GM12878 (cell line): ENCODE measurements at regions not wholly inside any gene's neighbourhood (a gene's known extent, or its start where the extent isn't known, plus 50 kb on each side); places are given as distances from the start of the nearest gene placed in this dataset.
"Not testable (repeated sequence)": the region's sequence is repeated elsewhere in the genome, so short reads cannot be mapped to it uniquely, and the experiment has no call there.

Source experiments
- ATAC-seq: fragments of 200-7000 bp; cut with Tn5 transposase; 3 replicates; pipeline ENCODE4 v1.9.1; 2020; ENCODE audit warnings: mild to moderate bottlenecking, moderate library complexity
- BruUV-seq: library from RNA; stranded (reverse); fragments of 400-500 nt; replicated peaks from 2 replicates; lab custom pipeline; 2021; lab: Mats Ljungman, UMichigan
- CTCF ChIA-PET: fragments of 300-600 bp; sonication (Branson Sonifier 250); formaldehyde crosslinking; extraction: SDS; loops from one replicate; lab custom pipeline; 2021; ENCODE audit warnings: inconsistent platforms; lab: Yijun Ruan, JAX
- POLR2A ChIA-PET: fragments of 350-600 bp; formaldehyde crosslinking; extraction: SDS; loops from one replicate; lab custom pipeline; 2021; ENCODE audit warnings: inconsistent platforms; lab: Charles Lee
- RAD21 ChIA-PET: fragments of 300-600 bp; sonication (Branson Sonifier 250); formaldehyde crosslinking; loops from one replicate; lab custom pipeline; 2023; ENCODE audit warnings: antibody characterized with exemption; ENCODE audit not compliant: unreplicated experiment; lab: Charles Lee
- SMC1A ChIA-PET: fragments of 300-600 bp; sonication (Branson Sonifier 250); formaldehyde crosslinking; loops from one replicate; lab custom pipeline; 2023; ENCODE audit not compliant: unreplicated experiment, uncharacterized antibody; lab: Charles Lee
- DNase-seq: peaks from one replicate; pipeline ENCODE4 v3.0.0-alpha.2; 2011; ENCODE audit warnings: low read depth, low spot score
- FAIRE-seq: peaks from 3 replicates; lab custom pipeline; 2011; peaks lifted over from hg19 to GRCh38; lab: Jason Lieb, UNC
- H2AFZ ChIP-seq: 2 replicates; pipeline ENCODE4 v1.6.0; 2011; ENCODE audit warnings: low read depth, low read length, control low read depth; ENCODE audit not compliant: control insufficient read depth
- H3K27ac ChIP-seq: 2 replicates; pipeline ENCODE4 v1.5.1; 2011; ENCODE audit warnings: control low read depth; ENCODE audit not compliant: control insufficient read depth, insufficient read depth
- H3K27me3 ChIP-seq, 2 experiments: replicated peaks in 1 of 2; 2 replicates each; pipeline versions ENCODE4 v1.6.0 to v1.6.1; 2011; ENCODE audit warnings: low read length in 1 of 2; ENCODE audit not compliant: control insufficient read depth in 2 of 2, insufficient read depth in 2 of 2
- H3K36me3 ChIP-seq, 2 experiments: 2 replicates each; pipeline ENCODE4 v1.5.1; 2011; ENCODE audit warnings: low read length in 1 of 2; ENCODE audit not compliant: control insufficient read depth in 2 of 2, insufficient read depth in 2 of 2
- H3K4me1 ChIP-seq: 2 replicates; pipeline ENCODE4 v1.6.1; 2011; ENCODE audit warnings: mild to moderate bottlenecking, low read length, moderate library complexity, mixed read lengths; ENCODE audit not compliant: control insufficient read depth, insufficient read depth
- H3K4me2 ChIP-seq: 2 replicates; pipeline ENCODE4 v1.6.0; 2011; ENCODE audit warnings: control low read depth; ENCODE audit not compliant: control insufficient read depth, insufficient read depth
- H3K4me3 ChIP-seq: fragments of 200-600 bp; sonication (generic); 2 replicates; pipeline ENCODE4 v1.5.1; 2016
- H3K79me2 ChIP-seq: 2 replicates; pipeline ENCODE4 v1.6.0; 2011; ENCODE audit warnings: low read length; ENCODE audit not compliant: control insufficient read depth, insufficient read depth
- H3K9ac ChIP-seq: 2 replicates; pipeline ENCODE4 v1.8.0; 2011; ENCODE audit warnings: low read length, control low read depth, mixed read lengths; ENCODE audit not compliant: control insufficient read depth, insufficient read depth
- H3K9me3 ChIP-seq: replicated peaks from 3 replicates; pipeline ENCODE4 v1.5.1; 2011; ENCODE audit warnings: mild to moderate bottlenecking, low read length; ENCODE audit not compliant: control insufficient read depth, insufficient read depth
- H4K20me1 ChIP-seq: 2 replicates; pipeline ENCODE4 v1.6.0; 2011; ENCODE audit not compliant: control insufficient read depth, insufficient read depth
- IKZF1 ChIP-seq: fragments of 450-650 bp; conservative IDR thresholded peaks from 2 replicates; pipeline ENCODE4 v1.6.1; 2017; ENCODE audit warnings: antibody characterized with exemption, mild to moderate bottlenecking
- IKZF2 ChIP-seq, 2 experiments: fragments of 450-650 bp; IDR thresholded peaks; 2 replicates each; pipeline ENCODE4 v1.6.1; 2017; ENCODE audit warnings: mild to moderate bottlenecking in 2 of 2, moderate library complexity in 2 of 2
- JUND ChIP-seq: IDR thresholded peaks from 2 replicates; pipeline ENCODE4 v1.6.1; 2012; ENCODE audit warnings: low read depth, mild to moderate bottlenecking, low read length, improper control_type of control experiment, moderate library complexity
- LARP7 ChIP-seq: fragments of 450-650 bp; IDR thresholded peaks from 2 replicates; pipeline ENCODE4 v1.6.1; 2017; ENCODE audit warnings: mild to moderate bottlenecking
- RAD51 ChIP-seq: fragments of 450-650 bp; IDR thresholded peaks from 2 replicates; pipeline ENCODE4 v1.6.1; 2016; ENCODE audit warnings: moderate library complexity, mild to moderate bottlenecking, inconsistent platforms
- SREBF2 ChIP-seq: IDR thresholded peaks from 2 replicates; pipeline ENCODE4 v1.6.1; 2012; ENCODE audit warnings: mild to moderate bottlenecking, low read length
- SUZ12 ChIP-seq: fragments of 200-600 bp; sonication (generic); IDR thresholded peaks from one replicate; pipeline ENCODE4 v1.6.1; 2018; ENCODE audit warnings: antibody characterized with exemption, mild to moderate bottlenecking; ENCODE audit not compliant: unreplicated experiment
- TCF3 ChIP-seq: IDR thresholded peaks from 2 replicates; pipeline ENCODE4 v1.6.1; 2012; ENCODE audit warnings: low read depth, mild to moderate bottlenecking, low read length, borderline replicate concordance; ENCODE audit not compliant: insufficient read depth
- ZNF687 ChIP-seq: fragments of 450-650 bp; IDR thresholded peaks from 2 replicates; pipeline ENCODE4 v1.6.1; 2017; ENCODE audit warnings: mild to moderate bottlenecking, moderate library complexity
- ZSCAN29 ChIP-seq: fragments of 450-650 bp; IDR thresholded peaks from 2 replicates; pipeline ENCODE4 v1.6.1; 2017; ENCODE audit warnings: mild to moderate bottlenecking, moderate library complexity
- WGBS: methylation state at CpG from one replicate; pipeline ENCODE4 v1.1.6; 2016; ENCODE audit warnings: low lambda C conversion rate; ENCODE audit not compliant: insufficient replicate concordance, insufficient coverage; ENCODE audit errors: missing lambda C conversion rate; 5-methylcytosine and 5-hydroxymethylcytosine counted together
- in situ Hi-C: fragments of 300-500 bp; cut with MboI; formaldehyde crosslinking; loops from 9 replicates; pipeline ENCODE4 v1.14.3; 2018; ENCODE audit warnings: mixed read lengths
- intact Hi-C: fragments of 100-400 bp; cut with micrococcal nuclease; formaldehyde crosslinking; loops from one replicate; pipeline ENCODE4 v1.14.2; 2022; ENCODE audit not compliant: unreplicated experiment

GRCh38 chr7:131762753-131763152, 206.3 kb upstream of the PODXL start:
- no TSS peak for BruUV-seq
- no peaks in the 10 kb centered on the region for H3K36me3 ChIP-seq
- ChIA-PET POLR2A (no interaction called here), SMC1A (no interaction called here), CTCF (no interaction called here), RAD21 (no interaction called here)
- H3K79me2 ChIP-seq = no peaks in the 10 kb centered on the region
- no peak overlapping the region for H2AFZ ChIP-seq
- DNase-seq = no peak
- H3K9ac ChIP-seq = no peak overlapping the region
- in situ Hi-C loops = no loop called here
- no peaks in the 10 kb centered on the region for H3K4me1 ChIP-seq
- no peak for TF ChIP-seq LARP7
- TF ChIP-seq SUZ12 = no peak
- no peak for TF ChIP-seq JUND
- TF ChIP-seq SREBF2 = no peak
- TF ChIP-seq TCF3 = no peak
- TF ChIP-seq RAD51 = no peak
- no peak for TF ChIP-seq ZSCAN29
- TF ChIP-seq ZNF687 = no peak
- no peak for TF ChIP-seq IKZF1
- TF ChIP-seq IKZF2 (IDR thresholded peaks at IDR 0.05) = no peak
- H3K4me2 ChIP-seq = no peak overlapping the region
- FAIRE-seq = no peak
- no peaks in the 10 kb centered on the region for H4K20me1 ChIP-seq
- no peaks in the 10 kb centered on the region; the same call in 2 of the 3 replicates for H3K9me3 ChIP-seq
- no peak overlapping the region for H3K27ac ChIP-seq
- WGBS = 20% methylated on average over 2 of the region's 2 CpGs
- intact Hi-C loops = no loop called here
- no peak overlapping the region for H3K4me3 ChIP-seq
- ATAC-seq = no peak
- H3K27me3 ChIP-seq = peaks cover 0 to 2% of the 10 kb centered on the region in 2 experiments; a peak in 1 of 4 replicates

- H3K4me1 ChIP-seq, H3K9ac ChIP-seq, intact Hi-C loops, H3K27me3 ChIP-seq, BruUV-seq, H3K79me2 ChIP-seq, H3K36me3 ChIP-seq, H3K9me3 ChIP-seq, RAD21 ChIA-PET, H2AFZ ChIP-seq, POLR2A ChIA-PET, H3K4me3 ChIP-seq, H3K27ac ChIP-seq, in situ Hi-C loops, H3K4me2 ChIP-seq, DNase-seq, ATAC-seq, FAIRE-seq, H4K20me1 ChIP-seq: not testable (repeated sequence)
- SMC1A ChIA-PET = interaction anchor here (0.7 to 1.0 kb wide), 2 partner anchors 32 to 1733 kb away, joined by 3 read pairs; no protein-coding TSS in a partner anchor
- 59% methylated on average over 28 of the region's 28 CpGs for WGBS
- CTCF ChIA-PET = interaction anchor here (0.7 kb wide), 1 partner anchor 542 kb away, joined by 4 read pairs; no protein-coding TSS in a partner anchor
Observed at GRCh38 chr7:131755801-131756200, 199.4 kb upstream of the PODXL start.
